ENCODE measurements at regions not wholly inside any gene's neighbourhood (a gene's known extent, or its start where the extent isn't known, plus 50 kb on each side); places are given as distances from the start of the nearest gene placed in this dataset.

DNA sequence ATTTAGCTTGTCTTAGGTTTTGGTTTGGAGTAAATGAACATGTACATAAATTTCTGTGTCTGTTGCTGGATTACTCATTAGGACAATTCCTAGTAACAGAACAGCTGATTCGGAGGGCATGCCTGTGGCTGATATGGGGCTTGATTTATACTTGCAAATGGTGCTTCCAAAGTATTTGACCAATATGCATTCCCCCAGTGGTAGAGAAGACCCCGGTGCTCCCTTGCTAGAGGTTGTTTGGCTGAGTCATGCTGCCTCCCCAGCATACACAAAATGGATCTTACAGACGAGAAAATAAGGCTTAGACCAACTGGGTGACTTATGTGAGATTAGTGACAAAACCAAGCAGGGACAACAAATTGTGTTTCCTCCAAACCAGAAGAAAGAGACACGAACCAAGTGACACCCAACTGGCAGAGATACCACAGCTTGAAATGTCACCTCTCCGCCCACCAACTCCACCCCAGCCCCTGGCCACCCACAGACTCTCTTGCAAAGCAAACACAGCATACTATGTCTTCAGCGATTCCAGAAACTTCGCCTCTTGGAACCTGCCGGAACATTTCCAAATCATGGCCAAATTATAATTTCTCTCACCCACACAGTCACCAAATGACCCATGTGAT is 75.9 kb upstream of the ETS2 start:
- TF ChIP-seq POLR2AphosphoS5 (IDR thresholded peaks at IDR 0.05) (no peak), POLR2A (IDR thresholded peaks at IDR 0.05) (no peak), EP300 (IDR thresholded peaks at IDR 0.05) (no peak)
- TF ChIP-seq, protein P1, sequence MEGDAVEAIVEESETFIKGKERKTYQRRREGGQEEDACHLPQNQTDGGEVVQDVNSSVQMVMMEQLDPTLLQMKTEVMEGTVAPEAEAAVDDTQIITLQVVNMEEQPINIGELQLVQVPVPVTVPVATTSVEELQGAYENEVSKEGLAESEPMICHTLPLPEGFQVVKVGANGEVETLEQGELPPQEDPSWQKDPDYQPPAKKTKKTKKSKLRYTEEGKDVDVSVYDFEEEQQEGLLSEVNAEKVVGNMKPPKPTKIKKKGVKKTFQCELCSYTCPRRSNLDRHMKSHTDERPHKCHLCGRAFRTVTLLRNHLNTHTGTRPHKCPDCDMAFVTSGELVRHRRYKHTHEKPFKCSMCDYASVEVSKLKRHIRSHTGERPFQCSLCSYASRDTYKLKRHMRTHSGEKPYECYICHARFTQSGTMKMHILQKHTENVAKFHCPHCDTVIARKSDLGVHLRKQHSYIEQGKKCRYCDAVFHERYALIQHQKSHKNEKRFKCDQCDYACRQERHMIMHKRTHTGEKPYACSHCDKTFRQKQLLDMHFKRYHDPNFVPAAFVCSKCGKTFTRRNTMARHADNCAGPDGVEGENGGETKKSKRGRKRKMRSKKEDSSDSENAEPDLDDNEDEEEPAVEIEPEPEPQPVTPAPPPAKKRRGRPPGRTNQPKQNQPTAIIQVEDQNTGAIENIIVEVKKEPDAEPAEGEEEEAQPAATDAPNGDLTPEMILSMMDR (IDR thresholded peaks at IDR 0.05): no peak
- Histone ChIP-seq H3K4me1 (peaks cover 6 to 14% (median 8%) of the 10 kb centered on the region in 4 donors), H3K27ac (no peak overlapping the region), H3K36me3 (no peaks in the 10 kb centered on the region), H3K4me3 (no peak overlapping the region), H3K9me3 (peaks cover 0 to 9% (median 8%) of the 10 kb centered on the region in 4 donors), H3K27me3 (no peaks in the 10 kb centered on the region)
- ATAC-seq (ENCODE audit: low FRiP score in 2 of 2) (no peak), DNase-seq (no peak)
- 65 to 68% methylated on average over 8 of the region's 8 CpGs for WGBS, 2 donors

DNA sequence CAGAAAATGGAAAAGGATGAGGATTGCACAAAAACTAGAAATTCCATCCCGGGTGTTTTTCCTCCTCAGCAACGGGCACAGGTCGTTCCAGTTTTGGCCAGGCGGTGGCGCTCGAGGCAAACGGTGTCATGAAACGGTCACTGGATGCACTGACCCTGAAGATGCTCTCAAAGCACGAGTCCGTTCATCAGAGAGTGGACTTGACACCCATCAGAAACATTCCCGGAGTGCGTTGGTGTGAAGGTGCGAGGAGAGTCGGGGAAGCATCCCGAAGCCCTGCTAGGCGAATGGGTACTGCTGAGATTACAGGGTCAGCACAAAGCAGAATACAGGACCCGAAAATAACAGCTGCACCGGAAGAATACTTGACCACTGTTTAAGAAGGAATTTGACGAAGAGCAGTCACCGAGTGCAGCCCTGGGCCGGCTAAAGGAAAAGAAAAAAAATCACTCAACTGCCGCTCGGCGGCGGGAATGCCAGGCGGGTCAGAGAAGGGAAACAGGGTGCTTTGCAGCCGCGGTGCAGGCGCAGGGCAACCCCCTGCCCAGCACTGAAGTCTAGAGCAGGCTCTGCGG is 71.7 kb upstream of the ETS2 start:
- H3K4me3 ChIP-seq: peak overlapping the region in 3 of 4 donors; percentile 18 to 40 (median 30)
- no peak for TF ChIP-seq EP300 (IDR thresholded peaks at IDR 0.05)
- peak in 1 of 4 donors; percentile 23 for TF ChIP-seq POLR2A (IDR thresholded peaks at IDR 0.05)
- TF ChIP-seq POLR2AphosphoS5 (IDR thresholded peaks at IDR 0.05): peak; percentile 59 to 80
- TF ChIP-seq, protein P1 (IDR thresholded peaks at IDR 0.05): peak; percentile 90 to 95 (median 92)
- H3K27ac ChIP-seq: peak overlapping the region; percentile 68 to 77 (median 70)
- WGBS, 2 donors: 1 to 2% methylated on average over 30 of the region's 30 CpGs
- no peaks in the 10 kb centered on the region for H3K36me3 ChIP-seq
- no peaks in the 10 kb centered on the region for H3K9me3 ChIP-seq
- no peaks in the 10 kb centered on the region for H3K27me3 ChIP-seq
- DNase-seq (peak; percentile 90 to 98), ATAC-seq (ENCODE audit: low FRiP score in 2 of 2) (peak; percentile 92 to 96)
- H3K4me1 ChIP-seq: peaks cover 6 to 20% (median 11%) of the 10 kb centered on the region in 4 donors

DNA sequence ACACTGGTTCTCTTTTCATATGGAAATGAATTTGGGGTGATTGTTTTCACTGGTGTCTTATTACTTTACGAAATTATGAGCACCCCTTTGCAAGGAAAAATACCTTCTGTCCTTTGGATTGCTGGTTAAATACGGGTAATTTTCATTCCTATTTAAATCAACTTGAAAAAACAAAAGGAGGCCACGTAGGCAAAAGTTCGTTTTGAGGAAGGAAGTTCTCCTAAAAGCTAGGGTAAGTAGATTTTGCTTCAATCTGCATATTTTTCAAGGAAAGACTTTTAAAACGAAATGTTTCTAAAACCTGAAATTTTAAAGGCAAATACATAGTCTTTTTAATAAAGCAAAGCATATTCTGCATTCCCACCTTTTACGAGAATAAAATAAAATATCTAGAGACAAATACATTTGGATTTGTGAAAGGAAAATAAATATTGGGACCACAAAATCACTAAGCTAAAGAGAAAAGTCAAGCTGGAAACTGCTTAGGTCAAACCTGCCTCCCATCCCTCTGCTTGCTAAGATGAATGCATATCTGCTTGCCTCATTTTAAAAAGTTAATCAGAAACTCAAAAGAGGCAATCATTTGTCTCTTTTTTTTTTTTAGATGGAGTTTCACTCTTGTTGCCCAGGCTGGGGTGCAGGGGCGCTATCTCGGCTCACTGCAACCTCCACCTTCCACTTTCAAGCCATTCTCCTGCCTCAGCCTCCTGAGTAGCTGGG is 70.9 kb upstream of the ETS2 start:
- WGBS, 2 donors: 48 to 49% methylated on average over 8 of the region's 8 CpGs
- H3K4me3 ChIP-seq: peak overlapping the region in 3 of 4 donors; percentile 18 to 40 (median 30)
- peaks cover 6 to 20% (median 11%) of the 10 kb centered on the region in 4 donors for H3K4me1 ChIP-seq
- no peaks in the 10 kb centered on the region for H3K27me3 ChIP-seq
- TF ChIP-seq POLR2AphosphoS5 (IDR thresholded peaks at IDR 0.05) (no peak), POLR2A (IDR thresholded peaks at IDR 0.05) (no peak), EP300 (IDR thresholded peaks at IDR 0.05) (no peak)
- TF ChIP-seq, protein P1 (IDR thresholded peaks at IDR 0.05): no peak
- DNase-seq (no peak), ATAC-seq (ENCODE audit: low FRiP score in 2 of 2) (no peak)
- H3K36me3 ChIP-seq: no peaks in the 10 kb centered on the region
- peak overlapping the region; percentile 68 to 77 (median 70) for H3K27ac ChIP-seq
- no peaks in the 10 kb centered on the region for H3K9me3 ChIP-seq

DNA sequence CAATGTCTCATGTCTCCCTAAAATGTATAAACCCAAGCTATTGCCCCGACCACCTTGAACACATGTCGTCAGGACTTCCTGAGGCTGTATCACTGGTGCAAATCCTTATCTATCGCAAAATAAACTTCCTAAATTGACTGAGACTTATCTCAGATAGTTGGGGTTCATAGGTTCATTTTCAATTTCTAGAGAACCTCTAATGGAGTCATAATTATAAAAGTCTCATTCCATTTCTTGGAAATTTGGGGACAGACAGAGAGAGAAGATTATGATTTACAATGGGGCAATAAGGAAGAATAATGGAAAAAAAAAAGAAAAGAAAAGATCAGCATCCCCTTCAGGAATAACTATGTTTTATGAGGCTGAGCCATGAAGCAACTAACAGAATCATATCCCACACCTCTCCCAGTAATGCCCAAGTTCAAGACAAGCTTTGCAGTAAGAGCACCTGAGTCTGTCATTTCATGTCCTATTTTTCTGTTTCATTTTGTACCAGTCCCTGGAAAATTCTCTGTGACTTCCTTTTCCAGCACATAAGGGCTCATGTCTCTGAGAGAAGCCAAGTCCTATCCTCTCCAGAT is 70.0 kb upstream of the ETS2 start:
- WGBS, 2 donors: 54 to 66% methylated on average over 3 of the region's 3 CpGs
- no peak overlapping the region for H3K27ac ChIP-seq
- H3K4me1 ChIP-seq: peaks cover 6 to 20% (median 11%) of the 10 kb centered on the region in 4 donors
- H3K27me3 ChIP-seq: no peaks in the 10 kb centered on the region
- no peak for DNase-seq
- no peaks in the 10 kb centered on the region for H3K36me3 ChIP-seq
- no peak overlapping the region for H3K4me3 ChIP-seq
- no peak for ATAC-seq (ENCODE audit: low FRiP score in 2 of 2)
- no peak for TF ChIP-seq POLR2AphosphoS5 (IDR thresholded peaks at IDR 0.05)
- TF ChIP-seq EP300 (IDR thresholded peaks at IDR 0.05): no peak
- TF ChIP-seq, protein P1 (IDR thresholded peaks at IDR 0.05): no peak
- TF ChIP-seq POLR2A (IDR thresholded peaks at IDR 0.05): no peak
- no peaks in the 10 kb centered on the region for H3K9me3 ChIP-seq
